H1 (cell line): ENCODE measurements at regions not wholly inside any gene's neighbourhood (a gene's known extent, or its start where the extent isn't known, plus 50 kb on each side); places are given as distances from the start of the nearest gene placed in this dataset.

Source experiments
- ASH2L ChIP-seq: fragments of 200-600, 300-600 bp; sonication (generic); IDR thresholded peaks from one replicate; pipeline ENCODE4 v1.7.1; 2017; ENCODE audit warnings: low read length
- BACH1 ChIP-seq: IDR thresholded peaks from 2 replicates; pipeline ENCODE4 v1.6.1; 2012; ENCODE audit warnings: low read length, improper control_type of control experiment
- CEBPB ChIP-seq: IDR thresholded peaks from 2 replicates; pipeline ENCODE4 v1.6.1; 2012; ENCODE audit warnings: low read depth, low read length
- CHD1 ChIP-seq: IDR thresholded peaks from 2 replicates; pipeline ENCODE4 v1.6.1; 2012; ENCODE audit warnings: low read depth, low read length, improper control_type of control experiment
- CREB1 ChIP-seq: IDR thresholded peaks from 2 replicates; pipeline ENCODE4 v1.6.1; 2012; ENCODE audit warnings: inconsistent platforms
- FOSL1 ChIP-seq: IDR thresholded peaks from 2 replicates; pipeline ENCODE4 v1.6.1; 2011; ENCODE audit warnings: mild to moderate bottlenecking, low read depth, low read length, moderate library complexity; ENCODE audit not compliant: insufficient read depth
- KDM5A ChIP-seq: fragments of 200-600 bp; IDR thresholded peaks from 2 replicates; pipeline ENCODE4 v1.7.1; 2012; ENCODE audit warnings: mild to moderate bottlenecking, low read length, inconsistent platforms, mixed read lengths
- NANOG ChIP-seq: IDR thresholded peaks from 2 replicates; pipeline ENCODE4 v1.6.1; 2011; ENCODE audit warnings: low read length, low read depth, mild to moderate bottlenecking, inconsistent platforms; ENCODE audit not compliant: insufficient read depth, poor library complexity, severe bottlenecking
- NRF1 ChIP-seq: IDR thresholded peaks from 2 replicates; pipeline ENCODE4 v1.6.1; 2011; ENCODE audit warnings: mild to moderate bottlenecking, low read depth, low read length, improper control_type of control experiment
- POLR2A ChIP-seq, 2 experiments: IDR thresholded peaks; 1 replicate in 1 of 2; 2 replicates in 1 of 2; pipeline ENCODE4 v1.6.1; 2011; ENCODE audit warnings: low read depth in 2 of 2, low read length in 2 of 2, mild to moderate bottlenecking in 2 of 2; ENCODE audit errors: control extremely low read depth in 1 of 2
- RXRA ChIP-seq: IDR thresholded peaks from 2 replicates; pipeline ENCODE4 v1.6.1; 2011; ENCODE audit warnings: low read depth, mild to moderate bottlenecking, low read length, moderate library complexity; ENCODE audit not compliant: insufficient read depth
- SIN3A ChIP-seq, 2 experiments: IDR thresholded peaks in 1 of 2; conservative IDR thresholded peaks in 1 of 2; 2 replicates each; pipeline ENCODE4 v1.6.1; 2011 to 2012; ENCODE audit warnings: low read length in 2 of 2, improper control_type of control experiment in 1 of 2, low read depth in 1 of 2, mild to moderate bottlenecking in 1 of 2
- SP2 ChIP-seq: IDR thresholded peaks from 2 replicates; pipeline ENCODE4 v1.6.1; 2012; ENCODE audit warnings: mild to moderate bottlenecking, low read length, inconsistent platforms
- SP4 ChIP-seq: IDR thresholded peaks from 2 replicates; pipeline ENCODE4 v1.6.1; 2012; ENCODE audit warnings: low read length, inconsistent platforms
- SUZ12 ChIP-seq: fragments of 200-600 bp; sonication (generic); IDR thresholded peaks from 2 replicates; pipeline ENCODE4 v1.6.1; 2012; ENCODE audit warnings: mild to moderate bottlenecking, inconsistent platforms, low read length, moderate library complexity, mixed read lengths
- TAF1 ChIP-seq: IDR thresholded peaks from 2 replicates; pipeline ENCODE4 v1.6.1; 2011; ENCODE audit warnings: mild to moderate bottlenecking, low read depth, low read length
- TAF7 ChIP-seq: optimal IDR thresholded peaks from 2 replicates; pipeline ENCODE3; 2011; ENCODE audit warnings: low read depth, mild to moderate bottlenecking, inconsistent platforms, low read length, moderate library complexity, borderline replicate concordance
- USF2 ChIP-seq: IDR thresholded peaks from 2 replicates; pipeline ENCODE4 v1.6.1; 2011; ENCODE audit warnings: low read length, improper control_type of control experiment
- YY1 ChIP-seq: IDR thresholded peaks from 2 replicates; pipeline ENCODE4 v1.6.1; 2011; ENCODE audit warnings: low read depth, mild to moderate bottlenecking, low read length
- TF ChIP-seq, protein P1 (sequence below): IDR thresholded peaks from 2 replicates; pipeline ENCODE4 v1.6.1; 2012; ENCODE audit warnings: inconsistent platforms
- TF ChIP-seq, protein P2 (sequence below): IDR thresholded peaks from 2 replicates; pipeline ENCODE4 v1.6.1; 2012; ENCODE audit warnings: inconsistent platforms

DNA sequence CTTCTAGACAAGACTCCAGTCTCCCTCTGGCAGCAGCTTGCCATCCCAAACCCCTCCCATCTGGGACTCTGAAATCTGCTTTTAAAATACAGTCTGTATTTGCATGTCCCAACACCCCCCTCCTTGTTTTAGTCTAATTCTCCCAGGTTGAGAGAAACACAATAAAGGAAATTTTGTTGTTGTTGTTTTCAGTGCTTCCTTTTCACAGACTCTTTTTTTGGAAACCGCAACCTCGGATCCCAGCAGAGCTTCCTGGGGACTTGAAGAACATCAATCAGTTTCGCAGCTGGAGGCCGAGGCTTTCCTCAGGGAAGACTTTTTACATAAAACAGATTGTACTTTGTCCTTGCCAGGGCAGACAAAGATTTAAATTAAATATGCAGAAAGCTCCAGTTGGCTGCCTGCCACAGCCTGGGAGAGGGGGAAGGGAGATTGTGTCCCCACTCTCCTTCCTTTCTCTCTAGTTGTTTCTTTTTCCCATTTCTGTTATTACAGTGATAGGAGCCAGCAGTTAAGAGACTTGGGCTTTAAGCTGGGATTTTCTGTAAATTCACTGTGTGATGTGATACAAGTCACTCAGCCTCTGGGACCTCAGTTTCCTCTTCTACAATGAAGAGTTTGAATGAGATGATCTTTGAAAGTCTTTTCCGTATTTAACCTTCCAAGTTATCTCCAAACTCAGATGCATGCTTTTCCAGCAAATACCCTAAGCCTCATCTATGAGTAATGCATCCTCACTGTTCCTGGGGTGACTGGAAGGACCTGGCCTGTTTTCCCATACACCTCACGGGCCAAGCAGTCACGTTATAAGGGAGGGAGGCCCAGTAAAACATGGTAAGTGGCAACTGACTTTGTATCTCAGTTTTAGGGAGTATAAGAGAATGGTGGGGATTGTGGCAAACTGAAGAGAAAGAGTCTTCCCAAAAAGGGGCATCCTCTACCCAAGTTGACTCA, 192.3 kb downstream of the REEP3 start (continued):
- TF ChIP-seq USF2 (no peak), CHD1 (no peak), FOSL1 (no peak), TAF1 (no peak), KDM5A (no peak), RXRA (no peak), BACH1 (no peak), TAF7 (no peak), POLR2A (IDR thresholded peaks at IDR 0.05; ENCODE audit: control extremely low read depth in 1 of 2, low read depth in 2 of 2, low read length in 2 of 2) (no peak), ASH2L (peak; percentile 92), NANOG (peak; percentile 95), SUZ12 (no peak), SP2 (no peak), YY1 (peak; percentile 67; the same call in 1 of the 2 replicates), SIN3A (conservative IDR thresholded peaks at IDR 0.05 in 1 of 2, IDR thresholded peaks at IDR 0.05 in 1 of 2; ENCODE audit: low read depth in 1 of 2, low read length in 2 of 2) (no peak), CREB1 (no peak), SP4 (peak; percentile 80; the same call in 1 of the 2 replicates), CEBPB (no peak), NRF1 (no peak)
- TF ChIP-seq, protein P1, sequence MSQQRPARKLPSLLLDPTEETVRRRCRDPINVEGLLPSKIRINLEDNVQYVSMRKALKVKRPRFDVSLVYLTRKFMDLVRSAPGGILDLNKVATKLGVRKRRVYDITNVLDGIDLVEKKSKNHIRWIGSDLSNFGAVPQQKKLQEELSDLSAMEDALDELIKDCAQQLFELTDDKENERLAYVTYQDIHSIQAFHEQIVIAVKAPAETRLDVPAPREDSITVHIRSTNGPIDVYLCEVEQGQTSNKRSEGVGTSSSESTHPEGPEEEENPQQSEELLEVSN: no peak
- TF ChIP-seq, protein P2, sequence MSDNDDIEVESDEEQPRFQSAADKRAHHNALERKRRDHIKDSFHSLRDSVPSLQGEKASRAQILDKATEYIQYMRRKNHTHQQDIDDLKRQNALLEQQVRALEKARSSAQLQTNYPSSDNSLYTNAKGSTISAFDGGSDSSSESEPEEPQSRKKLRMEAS: no peak
